ENCODE measurements at regions not wholly inside any gene's neighbourhood (a gene's known extent, or its start where the extent isn't known, plus 50 kb on each side); places are given as distances from the start of the nearest gene placed in this dataset.

- Histone ChIP-seq H2AFZ (ENCODE audit: low read depth, low read length) (no peak overlapping the region), H3K9me3 (replicated peaks; ENCODE audit: control insufficient read depth, insufficient read depth, low read length) (no peaks in the 10 kb centered on the region), H3K4me2 (ENCODE audit: insufficient read depth, low read length) (no peak overlapping the region), H3K9ac (replicated peaks; ENCODE audit: extremely low read depth, insufficient read depth, low read length) (no peak overlapping the region), H4K20me1 (replicated peaks; ENCODE audit: control insufficient read depth, extremely low read depth, insufficient read depth, low read length) (no peaks in the 10 kb centered on the region), H3K27me3 (ENCODE audit: control insufficient read depth in 2 of 2, insufficient read depth in 2 of 2, low read length in 2 of 2) (no peaks in the 10 kb centered on the region), H3K36me3 (ENCODE audit: control insufficient read depth in 2 of 2, extremely low read depth in 1 of 2, insufficient read depth in 2 of 2, low read length in 2 of 2) (no peaks in the 10 kb centered on the region), H3K79me2 (ENCODE audit: control insufficient read depth, insufficient read depth, low read length) (no peaks in the 10 kb centered on the region), H3K27ac (ENCODE audit: insufficient read depth, low read depth, low read length) (no peak overlapping the region), H3K9me1 (replicated peaks; ENCODE audit: control insufficient read depth, extremely low read depth, insufficient read depth, low read length) (no peaks in the 10 kb centered on the region), H3K4me1 (ENCODE audit: control insufficient read depth, extremely low read depth, insufficient read depth, low read length) (no peaks in the 10 kb centered on the region), H3K4me3 (replicated peaks in 1 of 3; ENCODE audit: insufficient read depth in 1 of 3, low read depth in 1 of 3, low read length in 3 of 3) (no peak overlapping the region)
- BruUV-seq (replicated peaks), result no TSS peak
- no peak for TF ChIP-seq POLR2A (IDR thresholded peaks at IDR 0.05; ENCODE audit: low read depth, low read length)
- FAIRE-seq, result no peak
- no peak for DNase-seq (ENCODE audit: low read depth, low spot score)
- dilution Hi-C loops (cut with MboI; ENCODE audit: extremely low pct_ligation_motif_present, low sequenced_read_pairs), result no loop called here
- CTCF ChIA-PET, result no interaction called here
- POLR2A ChIA-PET, result no interaction called here
- intact Hi-C loops (cut with micrococcal nuclease), result no loop called here
Observed at GRCh38 chr5:167888393-167888792, 403.1 kb upstream of the WWC1 start.

GRCh38 chr5:167889276-167889675, 402.2 kb upstream of the WWC1 start:
- H4K20me1 ChIP-seq (replicated peaks; ENCODE audit: control insufficient read depth, extremely low read depth, insufficient read depth, low read length), result no peaks in the 10 kb centered on the region

More at GRCh38 chr5:167889276-167889675, 402.2 kb upstream of the WWC1 start:
- no TSS peak for BruUV-seq (replicated peaks)
- Histone ChIP-seq H3K36me3 (ENCODE audit: control insufficient read depth in 2 of 2, extremely low read depth in 1 of 2, insufficient read depth in 2 of 2, low read length in 2 of 2) (no peaks in the 10 kb centered on the region), H3K27me3 (ENCODE audit: control insufficient read depth in 2 of 2, insufficient read depth in 2 of 2, low read length in 2 of 2) (no peaks in the 10 kb centered on the region), H3K9me3 (replicated peaks; ENCODE audit: control insufficient read depth, insufficient read depth, low read length) (no peaks in the 10 kb centered on the region), H3K4me1 (ENCODE audit: control insufficient read depth, extremely low read depth, insufficient read depth, low read length) (no peaks in the 10 kb centered on the region), H3K27ac (ENCODE audit: insufficient read depth, low read depth, low read length) (no peak overlapping the region), H3K4me2 (ENCODE audit: insufficient read depth, low read length) (no peak overlapping the region), H3K9me1 (replicated peaks; ENCODE audit: control insufficient read depth, extremely low read depth, insufficient read depth, low read length) (no peaks in the 10 kb centered on the region), H2AFZ (ENCODE audit: low read depth, low read length) (no peak overlapping the region), H3K79me2 (ENCODE audit: control insufficient read depth, insufficient read depth, low read length) (no peaks in the 10 kb centered on the region), H3K4me3 (replicated peaks in 1 of 3; ENCODE audit: insufficient read depth in 1 of 3, low read depth in 1 of 3, low read length in 3 of 3) (no peak overlapping the region), H3K9ac (replicated peaks; ENCODE audit: extremely low read depth, insufficient read depth, low read length) (no peak overlapping the region)
- dilution Hi-C loops (cut with MboI; ENCODE audit: extremely low pct_ligation_motif_present, low sequenced_read_pairs) (no loop called here), intact Hi-C loops (cut with micrococcal nuclease) (no loop called here)
- ChIA-PET POLR2A (no interaction called here), CTCF (no interaction called here)
- FAIRE-seq (no peak), DNase-seq (ENCODE audit: low read depth, low spot score) (no peak)
- TF ChIP-seq POLR2A (IDR thresholded peaks at IDR 0.05; ENCODE audit: low read depth, low read length), result no peak
- TF ChIP-seq CTCF (IDR thresholded peaks at IDR 0.05; ENCODE audit: extremely low read depth in 1 of 2, insufficient read depth in 1 of 2, low read depth in 1 of 2, low read length in 2 of 2), result no peak
- no peak for TF ChIP-seq EZH2 (IDR thresholded peaks at IDR 0.05; ENCODE audit: borderline replicate concordance, low read depth, low read length, severe bottlenecking)
- TF ChIP-seq GATA2 (IDR thresholded peaks at IDR 0.05; ENCODE audit: insufficient read depth, insufficient read length, low read depth, low read length), result no peak
- no peak for TF ChIP-seq POLR2AphosphoS5 (IDR thresholded peaks at IDR 0.05; ENCODE audit: insufficient read depth, low read depth, low read length)
- no peak for TF ChIP-seq MAX (IDR thresholded peaks at IDR 0.05; ENCODE audit: insufficient read depth, insufficient read length)
- TF ChIP-seq FOS (IDR thresholded peaks at IDR 0.05; ENCODE audit: borderline replicate concordance, insufficient read depth, low read length), result no peak
- no peak for TF ChIP-seq JUN (IDR thresholded peaks at IDR 0.05; ENCODE audit: borderline replicate concordance, insufficient read depth, insufficient read length, low read depth)
- no peak for TF ChIP-seq MYC (IDR thresholded peaks at IDR 0.05; ENCODE audit: low read depth, low read length)

Measured in endothelial cell of umbilical vein (primary cell).